ENCODE measurements at regions not wholly inside any gene's neighbourhood (a gene's known extent, or its start where the extent isn't known, plus 50 kb on each side); places are given as distances from the start of the nearest gene placed in this dataset.
"Not testable (repeated sequence)": the region's sequence is repeated elsewhere in the genome, so short reads cannot be mapped to it uniquely, and the experiment has no call there.

DNA sequence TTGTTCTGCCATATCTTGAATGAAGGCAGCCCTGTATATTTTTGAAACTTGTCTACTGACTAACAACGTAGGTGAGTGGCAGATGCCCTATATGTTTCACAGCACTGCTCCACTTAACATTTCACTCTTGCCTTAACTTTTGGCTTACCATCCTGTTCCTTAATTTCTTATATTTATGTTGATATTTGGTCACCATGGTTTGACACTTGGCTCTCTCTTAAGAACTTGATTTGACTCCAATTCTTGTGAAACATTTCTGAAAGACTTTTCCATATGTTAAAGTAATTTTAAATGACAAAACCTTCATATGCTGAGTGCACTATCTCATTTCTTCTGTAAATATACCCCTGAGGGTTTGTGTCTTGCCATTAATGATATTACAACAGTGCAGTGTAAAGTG, 434.3 kb upstream of the IMPG1 start:
- no peak for DNase-seq
- H3K27ac ChIP-seq = no peak overlapping the region
- H3K4me2 ChIP-seq = no peak overlapping the region
- H2AFZ ChIP-seq = no peak overlapping the region
- ChIA-PET CTCF (no interaction called here), POLR2A (ENCODE audit: unreplicated experiment) (no interaction called here)
- no peaks in the 10 kb centered on the region for H3K36me3 ChIP-seq (ENCODE audit: low read depth)
- H4K20me1 ChIP-seq (ENCODE audit: insufficient read depth) = no peaks in the 10 kb centered on the region
- intact Hi-C loops (cut with micrococcal nuclease; ENCODE audit: unreplicated experiment) = no loop called here
- no peaks in the 10 kb centered on the region for H3K4me1 ChIP-seq (replicated peaks; ENCODE audit: insufficient read depth)
- H3F3A ChIP-seq (ENCODE audit: insufficient read depth, low read depth) = no peaks in the 10 kb centered on the region
- H3K9me2 ChIP-seq (ENCODE audit: insufficient read depth) = no peaks in the 10 kb centered on the region
- H3K27me3 ChIP-seq (ENCODE audit: insufficient read depth, low read depth) = no peaks in the 10 kb centered on the region
- H3K9me3 ChIP-seq (ENCODE audit: insufficient read depth, low read depth) = no peaks in the 10 kb centered on the region
- H3K4me3 ChIP-seq = no peak overlapping the region
- no peak for TF ChIP-seq EZH2 (IDR thresholded peaks at IDR 0.05; ENCODE audit: low read depth)
- TF ChIP-seq, protein P1, sequence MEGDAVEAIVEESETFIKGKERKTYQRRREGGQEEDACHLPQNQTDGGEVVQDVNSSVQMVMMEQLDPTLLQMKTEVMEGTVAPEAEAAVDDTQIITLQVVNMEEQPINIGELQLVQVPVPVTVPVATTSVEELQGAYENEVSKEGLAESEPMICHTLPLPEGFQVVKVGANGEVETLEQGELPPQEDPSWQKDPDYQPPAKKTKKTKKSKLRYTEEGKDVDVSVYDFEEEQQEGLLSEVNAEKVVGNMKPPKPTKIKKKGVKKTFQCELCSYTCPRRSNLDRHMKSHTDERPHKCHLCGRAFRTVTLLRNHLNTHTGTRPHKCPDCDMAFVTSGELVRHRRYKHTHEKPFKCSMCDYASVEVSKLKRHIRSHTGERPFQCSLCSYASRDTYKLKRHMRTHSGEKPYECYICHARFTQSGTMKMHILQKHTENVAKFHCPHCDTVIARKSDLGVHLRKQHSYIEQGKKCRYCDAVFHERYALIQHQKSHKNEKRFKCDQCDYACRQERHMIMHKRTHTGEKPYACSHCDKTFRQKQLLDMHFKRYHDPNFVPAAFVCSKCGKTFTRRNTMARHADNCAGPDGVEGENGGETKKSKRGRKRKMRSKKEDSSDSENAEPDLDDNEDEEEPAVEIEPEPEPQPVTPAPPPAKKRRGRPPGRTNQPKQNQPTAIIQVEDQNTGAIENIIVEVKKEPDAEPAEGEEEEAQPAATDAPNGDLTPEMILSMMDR (conservative IDR thresholded peaks at IDR 0.05) = no peak
- no TSS peak for BruUV-seq (replicated peaks)
- H3K79me2 ChIP-seq (ENCODE audit: low read depth) = no peaks in the 10 kb centered on the region

GRCh38 chr6:76495909-76496308, 423.4 kb upstream of the IMPG1 start:
- TF ChIP-seq, protein P1 (conservative IDR thresholded peaks at IDR 0.05) = no peak
- no peak for TF ChIP-seq EZH2 (IDR thresholded peaks at IDR 0.05; ENCODE audit: low read depth)
- Histone ChIP-seq H3K4me1 (replicated peaks; ENCODE audit: insufficient read depth) (no peaks in the 10 kb centered on the region), H3K27me3 (ENCODE audit: insufficient read depth, low read depth) (no peaks in the 10 kb centered on the region), H3K4me3 (no peak overlapping the region), H4K20me1 (ENCODE audit: insufficient read depth) (no peaks in the 10 kb centered on the region), H3K9me2 (ENCODE audit: insufficient read depth) (no peaks in the 10 kb centered on the region), H3K36me3 (ENCODE audit: low read depth) (no peaks in the 10 kb centered on the region), H3K9me3 (ENCODE audit: insufficient read depth, low read depth) (no peaks in the 10 kb centered on the region), H3F3A (ENCODE audit: insufficient read depth, low read depth) (no peaks in the 10 kb centered on the region), H3K27ac (no peak overlapping the region), H2AFZ (no peak overlapping the region), H3K4me2 (no peak overlapping the region), H3K79me2 (ENCODE audit: low read depth) (no peaks in the 10 kb centered on the region)
- ChIA-PET CTCF (no interaction called here), POLR2A (ENCODE audit: unreplicated experiment) (no interaction called here)
- intact Hi-C loops (cut with micrococcal nuclease; ENCODE audit: unreplicated experiment) = no loop called here
- DNase-seq = no peak
- BruUV-seq (replicated peaks) = no TSS peak

- H3K27ac ChIP-seq; POLR2A ChIA-PET (ENCODE audit: unreplicated experiment); H3K27me3 ChIP-seq (ENCODE audit: insufficient read depth, low read depth); H2AFZ ChIP-seq; H3K4me1 ChIP-seq (replicated peaks; ENCODE audit: insufficient read depth); intact Hi-C loops (cut with micrococcal nuclease; ENCODE audit: unreplicated experiment); H3F3A ChIP-seq (ENCODE audit: insufficient read depth, low read depth); H3K9me3 ChIP-seq (ENCODE audit: insufficient read depth, low read depth); H3K4me2 ChIP-seq; H3K36me3 ChIP-seq (ENCODE audit: low read depth); H3K9me2 ChIP-seq (ENCODE audit: insufficient read depth); DNase-seq; H4K20me1 ChIP-seq (ENCODE audit: insufficient read depth); H3K79me2 ChIP-seq (ENCODE audit: low read depth); BruUV-seq (replicated peaks); CTCF ChIA-PET; H3K4me3 ChIP-seq: not testable (repeated sequence)
These were observed 418.9 kb upstream of the IMPG1 start for GRCh38 chr6:76491376-76491775.

DNA sequence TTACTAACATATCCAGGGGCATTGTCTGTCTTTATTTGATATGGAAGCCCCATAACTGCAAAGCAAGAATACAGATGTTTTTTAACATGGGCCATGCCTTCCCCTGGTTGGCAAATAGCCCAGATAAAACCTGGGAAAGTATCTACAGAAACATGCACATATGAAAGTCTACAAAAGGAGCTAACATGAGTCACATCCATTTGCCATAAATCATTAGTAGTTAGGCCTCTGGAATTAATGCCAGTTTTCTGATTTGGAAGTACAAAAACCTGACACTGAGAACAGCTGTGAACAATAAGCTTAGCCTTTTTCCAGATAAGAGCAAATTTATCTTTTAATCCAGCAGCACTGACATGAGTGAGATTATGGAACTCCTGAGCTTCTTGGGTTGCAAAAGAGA, 418.0 kb upstream of the IMPG1 start:
- Histone ChIP-seq H3F3A (ENCODE audit: insufficient read depth, low read depth) (no peaks in the 10 kb centered on the region), H4K20me1 (ENCODE audit: insufficient read depth) (no peaks in the 10 kb centered on the region), H2AFZ (no peak overlapping the region), H3K79me2 (ENCODE audit: low read depth) (no peaks in the 10 kb centered on the region), H3K4me2 (no peak overlapping the region), H3K27ac (no peak overlapping the region), H3K9me2 (ENCODE audit: insufficient read depth) (no peaks in the 10 kb centered on the region), H3K4me1 (replicated peaks; ENCODE audit: insufficient read depth) (no peaks in the 10 kb centered on the region), H3K9me3 (ENCODE audit: insufficient read depth, low read depth) (no peaks in the 10 kb centered on the region), H3K36me3 (ENCODE audit: low read depth) (no peaks in the 10 kb centered on the region), H3K27me3 (ENCODE audit: insufficient read depth, low read depth) (no peaks in the 10 kb centered on the region), H3K4me3 (no peak overlapping the region)
- ChIA-PET POLR2A (ENCODE audit: unreplicated experiment) (no interaction called here), CTCF (no interaction called here)
- intact Hi-C loops (cut with micrococcal nuclease; ENCODE audit: unreplicated experiment) = no loop called here
- no peak for DNase-seq
- BruUV-seq (replicated peaks) = no TSS peak
- TF ChIP-seq, protein P1 (conservative IDR thresholded peaks at IDR 0.05) = no peak
- no peak for TF ChIP-seq EZH2 (IDR thresholded peaks at IDR 0.05; ENCODE audit: low read depth)
